ENCODE measurements at regions not wholly inside any gene's neighbourhood (a gene's known extent, or its start where the extent isn't known, plus 50 kb on each side); places are given as distances from the start of the nearest gene placed in this dataset.

GRCh38 chr6:119446115-119446554 lies 96.6 kb upstream of the MAN1A1 start:
- TF ChIP-seq TEAD2 (tag; IDR thresholded peaks at IDR 0.05) (no peak), KAT8 (IDR thresholded peaks at IDR 0.05; ENCODE audit: low read depth) (no peak), CHD2 (IDR thresholded peaks at IDR 0.05; ENCODE audit: low read depth, low read length) (no peak), POLR2A (conservative IDR thresholded peaks at IDR 0.05) (no peak), HDAC6 (IDR thresholded peaks at IDR 0.05; ENCODE audit: low read depth, low read length) (no peak), CEBPZ (IDR thresholded peaks at IDR 0.05; ENCODE audit: borderline replicate concordance, low read depth, low read length) (no peak), HOXB6 (CRISPR knock-in tag; IDR thresholded peaks at IDR 0.05; ENCODE audit: borderline replicate concordance) (no peak), DPF2 (IDR thresholded peaks at IDR 0.05) (peak; percentile 79)
